Endometrial microvascular endothelial cells (primary cell): ENCODE measurements at regions not wholly inside any gene's neighbourhood (a gene's known extent, or its start where the extent isn't known, plus 50 kb on each side); places are given as distances from the start of the nearest gene placed in this dataset.

ENCODE experiments used
- in situ Hi-C: cut with HindIII; loops from 2 replicates; pipeline ENCODE4 v1.10.0; 2017; ENCODE audit warnings: low sequenced_read_pairs, low pct_unique_long_range_greater_than_20kb; ENCODE audit errors: inconsistent ontology term

DNA sequence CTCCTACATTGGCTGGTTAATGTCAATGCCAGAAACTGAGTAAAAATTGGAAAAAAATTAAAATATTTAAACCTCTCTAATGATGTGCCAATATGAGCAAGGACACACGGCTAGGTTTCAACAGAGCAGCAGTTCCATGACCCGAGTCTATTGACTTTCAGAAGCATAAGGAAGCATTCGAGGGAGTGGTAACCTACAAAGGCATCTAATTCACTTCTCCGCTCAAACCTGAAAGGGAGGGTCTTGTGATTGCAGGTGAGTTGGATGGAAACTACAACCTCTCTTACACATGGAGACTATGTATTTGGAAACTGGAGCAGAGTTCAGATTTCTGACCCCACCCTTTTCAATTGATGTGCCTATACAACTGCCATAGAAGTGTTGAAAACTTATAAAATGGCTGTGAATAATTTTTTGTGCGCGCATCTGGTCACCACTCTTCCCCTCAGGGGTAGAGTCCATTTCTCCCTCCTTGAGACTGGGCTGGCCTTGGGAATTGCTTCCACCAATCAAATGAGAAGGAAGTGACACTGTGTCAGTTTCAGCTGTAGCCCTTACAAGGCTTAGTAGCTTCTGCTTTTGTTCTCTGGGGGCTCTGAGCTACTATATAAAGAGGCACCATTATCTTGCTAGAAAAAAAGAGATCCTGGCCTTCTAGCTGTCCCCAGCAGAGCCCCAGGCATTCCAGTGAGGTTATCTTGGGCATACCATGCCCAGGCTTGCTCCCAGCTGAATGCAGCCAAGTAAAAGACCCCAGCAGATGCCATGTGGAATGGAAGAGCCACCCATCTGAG is 278.0 kb downstream of the EPHA4 start:
- in situ Hi-C loops, result no loop called here

DNA sequence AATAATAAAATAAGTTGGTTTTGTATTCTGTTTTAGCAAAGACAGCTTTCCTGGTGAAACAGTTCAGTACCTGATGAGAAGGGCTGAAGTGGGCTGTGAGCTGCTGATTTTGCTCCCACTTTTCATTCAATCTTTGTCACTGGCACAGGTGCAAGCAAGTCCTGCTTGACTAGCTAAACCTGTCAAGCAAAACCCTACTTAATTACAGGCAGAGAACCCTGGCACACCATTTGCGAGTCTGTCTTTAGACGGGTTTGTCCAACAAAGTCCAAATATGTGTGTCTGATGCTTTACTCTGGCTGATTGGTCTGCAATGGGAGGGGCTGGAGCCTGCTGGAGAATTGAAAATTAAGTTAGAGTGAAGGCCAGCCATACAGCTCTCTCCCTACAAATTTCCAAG is 267.2 kb downstream of the EPHA4 start:
- in situ Hi-C loops, result no loop called here

DNA sequence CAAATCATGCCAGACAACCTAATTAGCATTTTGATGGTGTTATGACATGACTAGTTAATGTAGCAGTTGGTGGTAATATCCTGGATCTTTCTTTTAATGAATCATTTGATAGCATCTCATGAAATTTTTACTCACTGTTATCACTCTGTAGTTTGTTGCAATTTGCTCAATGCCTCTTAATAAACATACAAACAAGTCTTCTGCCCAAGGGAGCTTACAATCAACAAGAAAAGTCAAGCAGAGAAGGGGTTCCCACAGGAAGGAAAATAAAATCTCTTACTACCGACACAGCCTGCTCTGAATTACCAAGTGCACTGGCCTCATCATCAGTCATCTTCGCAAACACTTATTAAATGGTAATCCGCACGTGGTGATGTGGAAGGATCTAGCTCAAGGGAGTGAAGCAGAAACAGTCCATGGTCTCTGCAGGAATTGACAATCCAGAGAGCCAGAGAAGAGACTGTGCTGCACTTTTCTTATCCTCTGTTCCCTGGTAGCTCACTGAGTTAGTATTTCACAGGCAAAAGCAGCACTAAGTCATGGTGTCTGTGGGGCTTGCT is 263.5 kb downstream of the EPHA4 start:
- in situ Hi-C loops, result no loop called here

DNA sequence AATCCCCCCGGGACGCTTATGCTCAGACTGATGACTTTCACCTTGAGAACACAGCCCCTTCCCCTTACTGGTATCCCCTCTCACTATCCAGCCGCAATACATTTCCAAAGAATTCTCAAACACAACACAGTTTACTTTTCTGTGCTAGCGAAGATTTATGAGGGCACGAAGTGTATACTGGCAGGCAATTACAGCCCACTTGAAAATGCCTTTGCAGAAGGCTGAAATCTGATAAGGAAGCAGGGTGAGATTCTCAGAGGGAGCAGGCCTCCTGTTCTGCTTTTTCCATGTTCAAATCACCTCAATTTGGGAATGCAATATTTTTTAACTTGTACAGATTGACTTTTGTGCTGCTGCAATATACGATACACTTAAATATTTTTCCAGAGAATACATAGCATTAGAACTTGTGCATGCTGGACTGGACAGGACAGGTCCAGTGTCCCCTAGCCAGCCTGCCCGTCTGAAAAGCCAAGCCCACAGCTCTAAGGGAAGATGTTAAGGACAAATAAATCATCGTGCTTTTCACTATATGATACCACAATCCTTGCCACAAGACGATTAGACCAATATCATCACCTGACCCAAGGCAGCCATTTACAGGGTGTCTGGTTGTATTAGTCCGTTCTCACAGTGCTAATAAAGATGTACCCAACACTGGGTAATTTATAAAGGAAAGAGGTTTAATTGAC is 262.1 kb downstream of the EPHA4 start:
- in situ Hi-C loops, result no loop called here

DNA sequence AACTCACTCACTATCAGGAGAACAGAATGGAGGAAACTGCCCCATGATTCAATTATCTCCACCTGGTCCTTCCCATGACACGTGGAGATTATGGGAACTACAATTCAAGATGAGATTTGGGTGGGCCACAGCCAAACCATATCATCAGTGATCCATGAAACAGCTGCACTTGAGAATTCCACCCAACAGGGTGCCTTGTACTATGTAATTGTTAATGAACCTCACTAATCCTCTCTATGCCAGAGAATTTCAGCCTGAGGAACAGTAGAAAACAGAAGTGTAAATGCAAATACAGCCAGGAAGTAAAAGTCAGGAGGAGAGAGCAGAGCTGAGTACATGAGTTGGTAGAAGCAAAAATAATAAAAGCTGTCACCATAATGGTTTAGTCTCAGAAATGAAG is 261.4 kb downstream of the EPHA4 start:
- in situ Hi-C loops, result no loop called here

DNA sequence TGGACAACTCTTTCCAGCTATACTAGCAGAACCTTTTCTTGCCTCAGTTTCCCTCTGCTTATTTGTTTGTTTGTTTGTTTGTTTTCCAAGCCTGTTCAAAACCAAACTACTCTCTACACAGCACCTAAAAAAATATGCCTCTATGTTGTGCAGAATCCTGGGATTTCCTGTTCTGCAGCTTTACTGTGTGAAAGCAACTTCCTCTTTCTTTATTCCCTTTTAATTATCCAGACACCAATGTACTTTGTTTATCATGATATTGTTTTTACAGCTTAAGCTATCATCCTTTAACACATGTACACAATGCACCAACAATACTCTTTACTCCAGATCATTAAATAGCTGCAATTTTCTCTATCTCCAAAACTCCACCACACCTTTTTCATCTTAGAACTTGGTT is 259.5 kb downstream of the EPHA4 start:
- in situ Hi-C loops, result no loop called here

DNA sequence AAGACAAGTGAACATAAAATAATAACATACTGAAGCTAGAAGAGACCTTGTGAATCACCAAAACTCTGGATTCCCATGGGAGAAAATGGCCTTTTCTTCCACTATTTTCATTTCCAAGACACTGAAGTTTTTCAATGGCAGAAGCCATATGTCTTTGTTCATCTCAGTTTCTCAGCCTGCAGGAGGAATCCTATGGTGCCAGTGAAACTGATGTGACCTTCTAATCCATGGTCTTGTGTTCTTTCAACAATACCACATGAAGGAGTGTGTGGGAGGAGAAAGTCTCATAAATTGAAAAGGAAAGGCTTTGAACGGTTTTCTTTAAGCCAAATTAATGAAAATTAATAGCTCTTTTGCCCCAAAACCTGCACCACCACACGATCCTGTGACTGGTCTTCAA is 257.3 kb downstream of the EPHA4 start:
- in situ Hi-C loops, result no loop called here

DNA sequence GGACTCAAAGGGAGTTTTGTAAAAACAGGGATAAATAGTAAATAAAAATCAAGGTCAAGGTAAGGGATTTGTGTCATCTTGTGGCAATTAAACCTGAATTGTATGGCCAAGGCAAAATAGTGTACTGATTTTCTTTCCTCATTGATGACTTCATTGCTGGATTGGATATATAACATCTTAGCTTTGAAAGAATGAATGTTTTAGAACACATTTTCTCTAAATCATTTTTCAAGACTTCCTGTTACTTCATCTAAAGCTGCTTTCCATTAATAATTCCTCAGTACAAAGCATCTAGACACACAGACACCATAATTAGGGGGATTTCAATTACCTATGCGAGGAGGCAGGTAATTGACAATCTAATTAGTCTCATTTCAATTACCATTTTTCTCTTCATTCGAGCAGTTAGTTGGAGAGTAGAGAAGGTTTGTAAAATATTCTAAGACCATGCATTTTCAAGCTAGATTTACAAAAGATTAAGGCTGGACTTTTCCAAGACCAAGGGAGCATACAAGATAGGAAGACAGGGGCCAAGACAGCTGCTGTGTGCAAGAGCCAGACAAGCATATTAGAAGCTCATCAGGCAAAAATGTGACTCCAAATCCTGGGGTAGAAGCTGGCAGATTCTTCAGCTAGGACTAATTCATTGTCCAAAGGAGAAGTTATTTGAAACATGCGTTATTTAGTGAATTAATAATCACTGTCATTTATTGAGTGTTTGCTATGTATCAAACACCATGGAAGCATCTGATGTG is 253.6 kb downstream of the EPHA4 start:
- in situ Hi-C loops, result no loop called here

DNA sequence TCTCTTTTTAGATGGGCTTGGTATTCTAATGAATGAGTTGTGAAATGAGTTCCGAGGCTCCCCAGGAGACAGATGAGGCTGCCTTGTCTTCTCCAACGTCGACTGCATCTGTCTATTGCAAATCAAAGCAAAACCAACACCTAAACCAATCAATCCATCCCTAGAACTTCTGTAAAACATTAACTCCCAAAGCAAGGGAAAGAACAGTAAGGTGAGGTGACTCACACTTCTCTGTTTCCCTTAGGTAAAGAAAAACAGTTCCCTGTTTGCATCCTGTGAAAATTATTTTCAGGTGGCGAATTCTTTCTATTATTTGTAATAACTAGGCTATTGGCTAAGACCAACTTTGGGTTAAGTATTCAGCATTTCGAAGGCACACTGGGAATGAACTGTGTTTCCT is 249.4 kb downstream of the EPHA4 start:
- in situ Hi-C loops, result no loop called here

DNA sequence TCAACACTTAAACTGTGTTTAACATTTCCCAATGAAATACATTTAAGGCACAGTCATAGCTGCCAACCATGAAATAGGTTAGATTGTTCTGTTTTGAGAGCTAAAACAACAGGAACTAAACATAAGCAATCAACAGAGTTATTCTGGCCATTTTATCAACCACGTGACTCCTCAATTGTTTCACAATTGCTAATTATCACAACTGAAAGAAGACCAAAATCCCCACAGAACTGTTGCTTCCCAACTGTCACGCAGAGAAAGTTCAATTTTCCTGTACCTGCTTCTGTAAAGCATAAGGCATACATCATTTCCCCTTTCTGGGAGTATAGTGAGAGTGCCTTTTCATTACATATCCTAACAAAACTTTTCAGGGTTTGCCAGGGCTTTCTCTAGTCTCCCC is 248.6 kb downstream of the EPHA4 start:
- in situ Hi-C loops, result no loop called here

DNA sequence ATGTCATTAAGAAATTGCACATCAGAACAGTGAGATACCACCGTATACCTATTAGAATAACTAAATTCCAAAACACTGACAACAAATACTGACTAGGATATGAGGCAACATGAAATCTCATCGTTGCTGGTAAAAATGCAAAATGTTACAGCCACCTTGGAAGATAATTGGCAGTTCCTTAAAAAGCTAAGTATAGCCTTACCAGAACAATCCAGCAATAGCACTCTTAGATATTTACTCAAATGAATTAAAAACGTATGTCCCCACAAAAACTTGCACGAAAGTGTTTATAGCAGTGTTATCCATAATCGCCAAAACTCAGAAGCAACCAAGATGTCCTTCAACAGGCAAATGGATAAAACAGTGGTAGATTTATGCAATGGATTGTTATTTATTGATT is 241.7 kb downstream of the EPHA4 start:
- in situ Hi-C loops, result no loop called here

DNA sequence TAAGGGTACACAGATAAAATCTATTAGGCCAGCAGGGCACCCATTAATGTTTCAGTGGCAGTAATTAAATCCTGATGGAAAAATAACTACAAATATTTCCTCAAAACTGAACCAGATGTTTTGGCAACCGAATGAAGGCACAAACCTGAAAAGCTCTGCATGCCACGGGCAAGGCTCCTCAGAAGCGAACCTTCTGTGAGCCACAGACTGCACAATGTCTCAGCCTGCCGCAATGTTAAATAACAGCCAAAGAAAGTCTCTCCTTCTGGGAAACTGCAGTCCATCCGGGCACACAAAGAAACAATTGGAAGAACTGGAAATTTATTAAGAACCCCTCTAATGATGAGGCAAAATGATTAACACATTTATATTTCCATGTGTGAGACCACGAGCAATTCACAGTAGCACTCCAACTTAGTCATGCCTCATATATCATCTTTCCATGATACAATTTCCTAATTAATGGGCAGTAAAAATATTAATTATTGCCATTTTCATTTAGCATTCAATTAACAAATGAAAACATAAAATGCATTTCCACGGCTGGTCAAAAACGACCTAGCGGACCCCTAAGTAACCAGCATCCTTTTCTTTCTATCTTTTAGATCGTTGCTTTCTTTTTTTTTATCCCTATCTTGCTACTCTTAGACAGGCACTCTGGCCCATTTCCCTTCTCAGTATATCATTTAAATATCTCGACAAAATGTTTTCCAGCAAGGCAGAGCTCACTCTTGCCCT is 237.5 kb downstream of the EPHA4 start:
- in situ Hi-C loops, result no loop called here

DNA sequence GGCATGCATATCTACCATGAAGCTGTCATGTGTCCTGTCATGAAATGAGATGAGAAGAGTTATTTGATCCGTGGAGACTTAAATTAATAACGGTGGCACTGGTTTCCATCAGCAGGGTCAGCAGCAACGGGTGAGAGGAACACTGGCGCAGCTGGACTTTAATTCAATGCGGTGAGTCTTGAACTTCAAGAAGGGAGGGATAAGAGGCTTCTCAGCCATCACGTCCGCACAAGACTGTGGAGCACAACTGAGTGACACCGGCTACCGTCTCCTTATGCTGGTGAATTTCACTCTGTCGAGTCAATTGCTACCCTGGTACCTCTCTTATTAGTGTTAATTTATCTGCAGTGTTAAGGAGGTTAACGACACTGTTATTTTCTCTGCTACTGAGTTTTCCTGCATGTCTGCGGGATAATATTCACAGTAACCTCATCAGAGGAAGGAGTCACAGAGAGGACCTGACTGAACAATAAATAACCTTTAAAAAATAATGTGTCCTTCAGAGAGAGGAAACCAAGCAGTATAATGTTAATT is 236.8 kb downstream of the EPHA4 start:
- in situ Hi-C loops, result no loop called here

DNA sequence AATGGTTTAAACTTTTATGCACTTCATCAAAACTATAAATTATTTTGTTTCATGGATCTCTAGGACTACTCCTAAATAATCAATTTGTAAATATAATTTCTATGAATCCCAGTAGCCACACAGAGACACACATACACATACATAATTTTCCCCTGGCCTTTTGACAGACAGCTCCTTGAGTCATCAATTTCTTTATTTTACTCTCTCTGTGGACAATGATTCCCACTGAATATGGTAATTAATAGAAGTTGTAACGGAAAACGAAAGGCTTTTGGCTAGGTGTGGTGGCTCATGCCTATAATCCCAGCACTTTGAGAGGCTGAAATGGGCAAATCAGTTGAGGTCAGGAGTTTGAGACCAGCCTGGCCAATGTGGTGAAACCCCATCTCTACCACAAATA is 235.1 kb downstream of the EPHA4 start:
- in situ Hi-C loops, result no loop called here

DNA sequence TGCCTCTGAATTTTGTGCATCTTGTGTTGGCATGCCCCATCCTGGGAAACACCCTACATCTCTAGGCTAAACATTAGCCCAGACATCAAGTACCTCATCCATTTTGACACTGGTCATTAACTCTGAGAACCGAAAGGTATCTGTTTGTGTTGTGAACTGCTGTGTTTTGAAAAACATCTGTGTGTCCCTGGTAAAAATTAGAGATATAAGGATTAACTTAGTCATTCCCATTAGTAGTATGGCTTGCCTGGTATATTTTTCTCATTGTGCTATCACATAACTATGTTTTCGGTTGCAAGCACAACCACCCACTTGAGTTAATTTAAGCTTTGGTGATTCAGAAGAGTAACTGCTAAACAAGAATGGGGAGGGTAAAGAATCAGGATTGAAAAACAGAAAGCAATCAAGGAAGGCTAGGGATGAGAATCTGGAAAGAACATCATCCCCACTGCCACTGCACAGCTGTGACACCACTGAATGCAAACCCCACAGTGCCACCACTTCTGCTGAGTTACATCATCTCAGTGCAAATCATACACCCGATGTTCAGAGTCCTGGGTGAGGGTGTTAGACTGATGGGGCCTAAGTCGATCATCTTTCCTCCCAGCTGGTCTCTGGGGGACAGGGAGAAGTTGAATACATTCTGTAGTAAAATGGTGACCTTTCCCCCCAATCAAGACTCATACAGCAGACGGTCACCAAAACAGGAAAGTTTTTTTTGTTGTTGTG is 234.0 kb downstream of the EPHA4 start:
- in situ Hi-C loops, result no loop called here

DNA sequence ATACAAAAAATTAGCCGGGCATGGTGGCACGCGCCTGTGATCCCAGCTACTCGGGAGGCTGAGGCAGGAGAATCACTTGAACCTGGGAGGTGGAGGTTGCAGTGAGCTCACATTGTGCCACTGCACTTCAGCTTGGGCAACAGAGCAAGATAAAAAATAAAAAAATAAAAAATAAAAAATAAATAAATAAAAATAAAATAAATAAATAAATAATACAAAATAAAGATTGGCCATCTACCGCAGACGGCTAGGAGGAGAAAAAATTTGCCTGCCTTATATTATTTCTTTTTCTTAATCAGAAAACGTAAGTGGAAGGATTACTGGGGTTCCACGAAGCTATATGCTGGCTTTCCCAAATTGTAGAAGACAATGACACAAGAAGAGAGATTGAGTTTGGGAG is 229.7 kb downstream of the EPHA4 start:
- in situ Hi-C loops, result no loop called here

DNA sequence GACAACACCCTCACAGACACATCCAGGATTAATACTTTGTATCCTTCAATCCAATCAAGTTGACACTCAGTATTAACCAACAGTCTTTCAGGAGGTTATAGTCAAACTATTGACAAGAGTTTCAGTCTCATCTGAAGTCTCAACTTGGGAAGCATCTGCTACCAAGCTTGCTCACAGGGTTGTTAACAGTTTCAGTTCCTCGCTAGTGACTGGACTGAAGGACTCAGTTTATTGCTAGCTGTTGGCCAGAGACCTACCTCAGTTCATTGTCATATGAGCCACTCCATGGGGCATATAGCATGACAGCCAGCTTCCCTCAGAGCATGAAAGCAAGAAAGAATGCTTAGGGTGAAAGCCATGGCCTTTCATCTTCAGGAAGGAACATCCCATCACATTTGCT is 228.6 kb downstream of the EPHA4 start:
- in situ Hi-C loops, result no loop called here

DNA sequence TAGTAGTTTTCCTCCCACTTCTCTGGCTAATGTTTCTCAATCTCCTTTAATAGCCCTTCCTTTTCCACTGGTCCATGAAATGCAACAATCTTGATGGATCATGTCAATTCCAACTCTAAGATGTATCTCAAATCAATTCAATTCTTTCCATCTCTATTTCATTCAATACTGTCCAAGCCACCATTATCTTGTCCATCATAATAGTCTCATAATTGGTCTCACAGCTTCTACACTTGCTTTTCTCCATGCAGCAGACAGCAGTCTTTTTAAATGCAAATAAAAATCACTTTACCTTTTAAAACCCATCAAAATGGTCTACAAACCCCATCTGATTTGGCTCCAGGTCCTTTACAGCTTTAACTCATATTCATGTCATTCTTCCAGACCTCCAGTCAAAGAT is 226.6 kb downstream of the EPHA4 start:
- in situ Hi-C loops, result no loop called here
